Naive thymus-derived CD4-positive, alpha-beta T cell (primary cell): ENCODE measurements at regions not wholly inside any gene's neighbourhood (a gene's known extent, or its start where the extent isn't known, plus 50 kb on each side); places are given as distances from the start of the nearest gene placed in this dataset.
"Not testable (repeated sequence)": the region's sequence is repeated elsewhere in the genome, so short reads cannot be mapped to it uniquely, and the experiment has no call there.

Source experiments
- ATAC-seq: fragments of 150-1000 bp; cut with Tn5 transposase; 2 replicates; pipeline ENCODE4 v1.10.0; 2021; ENCODE audit warnings: mild to moderate bottlenecking, moderate library complexity
- CTCF ChIA-PET: fragments of 350-600 bp; sonication (Branson Sonifier 250); formaldehyde crosslinking; loops from one replicate; lab custom pipeline; 2021; ENCODE audit warnings: antibody characterized with exemption; lab: Charles Lee
- POLR2A ChIA-PET: fragments of 350-600 bp; sonication (Branson Sonifier 250); formaldehyde crosslinking; loops from one replicate; lab custom pipeline; 2021; ENCODE audit warnings: antibody characterized with exemption, inconsistent platforms; lab: Charles Lee
- DNase-seq, 9 donors: peaks; one replicate each; pipeline versions ENCODE4 v3.0.0 to v3.0.0-alpha.2; 2020 to 2022; ENCODE audit warnings: mixed read lengths in 1 of 9
- H3K27ac ChIP-seq: one replicate; pipeline ENCODE4 v1.7.0; 2013; ENCODE audit warnings: mild to moderate bottlenecking, low read depth, low read length, moderate library complexity
- H3K27me3 ChIP-seq, 2 donors: one replicate each; pipeline ENCODE4 v1.7.0; 2013; ENCODE audit warnings: low read length in 2 of 2, mild to moderate bottlenecking in 2 of 2, moderate library complexity in 2 of 2; ENCODE audit not compliant: control insufficient read depth in 2 of 2, insufficient read depth in 2 of 2
- H3K36me3 ChIP-seq, 3 experiments: 1 replicate in 2 of 3; 2 replicates in 1 of 3; pipeline ENCODE4 v1.7.0; 2013; ENCODE audit warnings: low read length in 3 of 3, mild to moderate bottlenecking in 3 of 3, moderate library complexity in 1 of 3; ENCODE audit not compliant: insufficient read depth in 3 of 3, control insufficient read depth in 2 of 3
- H3K4me1 ChIP-seq, 2 donors: one replicate each; pipeline ENCODE4 v1.7.0; 2013; ENCODE audit warnings: low read length in 2 of 2, mild to moderate bottlenecking in 2 of 2, moderate library complexity in 1 of 2; ENCODE audit not compliant: control insufficient read depth in 2 of 2, insufficient read depth in 2 of 2
- H3K4me3 ChIP-seq: 2 replicates; pipeline ENCODE4 v1.7.0; 2013; ENCODE audit warnings: mild to moderate bottlenecking, low read length
- H3K9me3 ChIP-seq, 3 experiments: 1 replicate in 2 of 3; 2 replicates in 1 of 3; pipeline ENCODE4 v1.7.0; 2013; ENCODE audit warnings: low read length in 3 of 3; ENCODE audit not compliant: control insufficient read depth in 2 of 3
- H3K27ac Mint-ChIP-seq, 9 donors: one replicate each; pipeline ENCODE4 v1.8.0; 2020 to 2022; ENCODE audit warnings: mixed read lengths in 9 of 9, mild to moderate bottlenecking in 8 of 9, moderate library complexity in 5 of 9, inconsistent platforms in 2 of 9
- H3K27me3 Mint-ChIP-seq, 5 donors: one replicate each; pipeline ENCODE4 v1.8.0; 2021 to 2022; ENCODE audit warnings: mixed read lengths in 5 of 5, mild to moderate bottlenecking in 1 of 5
- H3K36me3 Mint-ChIP-seq, 5 donors: one replicate each; pipeline ENCODE4 v1.8.0; 2020 to 2022; ENCODE audit warnings: mixed read lengths in 5 of 5, mild to moderate bottlenecking in 3 of 5, inconsistent platforms in 1 of 5
- H3K4me1 Mint-ChIP-seq, 7 donors: one replicate each; pipeline ENCODE4 v1.8.0; 2020 to 2022; ENCODE audit warnings: mixed read lengths in 7 of 7, mild to moderate bottlenecking in 3 of 7, inconsistent platforms in 1 of 7
- H3K4me3 Mint-ChIP-seq, 10 donors: one replicate each; pipeline ENCODE4 v1.8.0; 2020 to 2022; ENCODE audit warnings: mild to moderate bottlenecking in 10 of 10, mixed read lengths in 10 of 10, moderate library complexity in 6 of 10, inconsistent platforms in 2 of 10
- H3K9me3 Mint-ChIP-seq, 11 donors: one replicate each; pipeline ENCODE4 v1.8.0; 2020 to 2022; ENCODE audit warnings: mixed read lengths in 11 of 11, mild to moderate bottlenecking in 4 of 11, inconsistent platforms in 1 of 11, moderate library complexity in 1 of 11
- intact Hi-C, 2 donors: fragments of 100-400 bp; cut with micrococcal nuclease; formaldehyde crosslinking; loops; one replicate each; pipeline ENCODE4 v1.15.1; 2023

DNA sequence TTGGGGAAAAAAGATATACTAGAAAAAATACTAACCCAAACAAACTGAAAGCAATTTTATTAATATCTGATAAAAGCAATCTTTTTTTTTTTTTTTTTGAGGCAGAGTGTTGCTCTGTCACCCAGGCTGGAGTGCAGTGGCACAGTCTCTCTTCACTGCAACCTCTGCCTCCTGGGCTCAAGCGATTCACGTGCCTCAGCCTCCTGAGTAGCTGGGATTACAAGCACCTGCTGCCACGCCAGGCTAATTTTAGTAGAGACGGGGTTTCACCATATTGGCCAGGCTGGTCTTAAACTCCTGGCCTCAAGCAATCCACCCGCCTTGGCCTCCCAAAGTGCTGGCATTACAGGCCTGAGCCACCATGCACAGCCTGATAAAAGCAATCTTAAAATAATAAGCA, 467.5 kb upstream of the TNC start:
- H3K4me3 ChIP-seq, intact Hi-C loops, CTCF ChIA-PET, H3K9me3 Mint-ChIP-seq, H3K27me3 ChIP-seq, H3K27ac ChIP-seq, POLR2A ChIA-PET, ATAC-seq, H3K27ac Mint-ChIP-seq, H3K36me3 ChIP-seq, H3K4me1 Mint-ChIP-seq, DNase-seq, H3K4me1 ChIP-seq, H3K9me3 ChIP-seq, H3K4me3 Mint-ChIP-seq, H3K36me3 Mint-ChIP-seq: not testable (repeated sequence)
- peaks cover 0 to 10% (median 9%) of the 10 kb centered on the region in 5 donors for H3K27me3 Mint-ChIP-seq

DNA sequence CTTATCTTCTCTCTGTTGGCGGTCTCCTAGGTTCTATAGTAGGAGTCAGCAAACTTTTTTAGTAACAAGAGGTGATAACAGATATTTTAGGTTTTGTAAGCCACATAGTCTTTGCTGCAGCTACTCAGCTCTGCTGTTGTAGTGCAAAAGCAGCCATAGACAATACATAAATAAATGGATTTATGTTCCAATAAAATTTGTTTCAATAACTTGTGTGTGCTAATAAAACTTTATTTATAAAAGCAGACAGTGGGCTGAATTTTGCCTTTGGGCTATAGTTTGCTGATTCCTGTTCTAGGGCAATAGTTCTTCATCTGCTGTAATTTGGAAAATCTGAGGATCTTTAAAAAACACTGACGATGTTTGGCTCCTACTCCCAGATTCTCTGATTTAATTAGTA, 469.4 kb upstream of the TNC start:
- Histone ChIP-seq H3K4me1 (no peaks in the 10 kb centered on the region), H3K9me3 (no peaks in the 10 kb centered on the region), H3K4me3 (no peak overlapping the region), H3K36me3 (no peaks in the 10 kb centered on the region), H3K27ac (no peak overlapping the region), H3K27me3 (no peaks in the 10 kb centered on the region)
- ChIA-PET POLR2A (no interaction called here), CTCF (no interaction called here)
- DNase-seq = no peak
- ATAC-seq = no peak
- Mint-ChIP-seq H3K27ac (no peak overlapping the region), H3K36me3 (no peaks in the 10 kb centered on the region), H3K27me3 (peaks cover 0 to 9% (median 4%) of the 10 kb centered on the region in 5 donors), H3K4me1 (no peaks in the 10 kb centered on the region), H3K4me3 (no peak overlapping the region), H3K9me3 (peaks cover 0 to 3% (median 0%) of the 10 kb centered on the region in 11 donors)
- intact Hi-C loops = no loop called here

DNA sequence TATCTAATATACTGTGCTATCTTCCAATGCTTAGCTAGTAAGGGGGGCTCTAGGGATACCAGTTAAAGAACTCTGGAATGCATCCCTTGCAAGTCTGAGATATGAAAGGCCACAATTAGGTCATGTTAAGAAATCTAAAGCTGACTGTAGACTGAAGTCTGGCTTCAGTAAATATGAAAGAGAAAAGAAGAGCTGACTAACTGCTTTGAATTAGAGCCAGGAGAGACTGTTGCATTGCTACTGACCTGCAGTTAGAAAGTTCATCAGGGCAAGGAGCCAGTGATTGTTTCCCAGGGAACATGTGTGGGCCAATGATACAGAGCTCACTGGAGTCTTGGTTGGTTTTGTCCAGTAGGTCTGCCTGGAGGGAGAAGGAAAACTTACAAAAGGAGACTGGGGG, 472.1 kb upstream of the TNC start:
- H3K4me1 ChIP-seq = no peaks in the 10 kb centered on the region
- H3K27ac Mint-ChIP-seq = no peak overlapping the region
- CTCF ChIA-PET = no interaction called here
- POLR2A ChIA-PET = no interaction called here
- H3K4me1 Mint-ChIP-seq = no peaks in the 10 kb centered on the region
- no peak overlapping the region for H3K27ac ChIP-seq
- no peaks in the 10 kb centered on the region for H3K36me3 Mint-ChIP-seq
- no peak for DNase-seq
- no peaks in the 10 kb centered on the region for H3K9me3 ChIP-seq
- no peaks in the 10 kb centered on the region for H3K36me3 ChIP-seq
- intact Hi-C loops = loop anchor here (5.0 kb wide), 4 partner anchors 907 to 1272 kb away; no protein-coding TSS in a partner anchor
- H3K9me3 Mint-ChIP-seq = peaks cover 0 to 3% (median 0%) of the 10 kb centered on the region in 11 donors
- ATAC-seq = no peak
- peaks cover 5 to 24% (median 11%) of the 10 kb centered on the region in 5 donors for H3K27me3 Mint-ChIP-seq
- H3K4me3 Mint-ChIP-seq = no peak overlapping the region
- H3K4me3 ChIP-seq = no peak overlapping the region
- H3K27me3 ChIP-seq = no peaks in the 10 kb centered on the region

DNA sequence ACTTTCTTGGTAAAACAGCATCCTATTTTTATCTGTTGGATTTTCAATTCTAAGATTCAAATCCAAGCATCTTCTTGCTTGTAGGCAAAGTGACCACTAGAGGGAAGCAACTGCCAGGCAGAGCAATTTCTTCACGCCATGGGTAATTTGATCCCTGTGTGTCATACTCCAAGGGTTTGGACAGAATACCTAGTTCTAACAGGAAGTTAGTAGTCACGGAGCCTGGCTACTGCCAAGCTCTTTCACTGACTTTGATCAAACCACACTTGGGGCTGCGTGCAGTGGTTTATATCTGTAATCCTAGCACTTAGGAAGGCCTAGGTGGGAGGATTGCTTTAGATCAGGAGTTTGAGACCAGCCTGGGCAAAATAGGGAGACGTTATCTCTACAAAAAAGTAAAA, 473.6 kb upstream of the TNC start:
- H3K36me3 ChIP-seq = no peaks in the 10 kb centered on the region
- H3K27ac Mint-ChIP-seq = no peak overlapping the region
- intact Hi-C loops = loop anchor here (5.0 kb wide), 4 partner anchors 906 to 1271 kb away; no protein-coding TSS in a partner anchor
- ATAC-seq (no peak), DNase-seq (no peak)
- no peaks in the 10 kb centered on the region for H3K4me1 Mint-ChIP-seq
- H3K4me3 Mint-ChIP-seq = no peak overlapping the region
- ChIA-PET CTCF (no interaction called here), POLR2A (no interaction called here)
- H3K27me3 ChIP-seq = no peaks in the 10 kb centered on the region
- no peaks in the 10 kb centered on the region for H3K4me1 ChIP-seq
- H3K27ac ChIP-seq = no peak overlapping the region
- H3K9me3 Mint-ChIP-seq = peaks cover 0 to 3% (median 0%) of the 10 kb centered on the region in 11 donors
- no peak overlapping the region for H3K4me3 ChIP-seq
- peaks cover 16 to 38% (median 22%) of the 10 kb centered on the region in 5 donors for H3K27me3 Mint-ChIP-seq
- no peaks in the 10 kb centered on the region for H3K36me3 Mint-ChIP-seq
- no peaks in the 10 kb centered on the region for H3K9me3 ChIP-seq

DNA sequence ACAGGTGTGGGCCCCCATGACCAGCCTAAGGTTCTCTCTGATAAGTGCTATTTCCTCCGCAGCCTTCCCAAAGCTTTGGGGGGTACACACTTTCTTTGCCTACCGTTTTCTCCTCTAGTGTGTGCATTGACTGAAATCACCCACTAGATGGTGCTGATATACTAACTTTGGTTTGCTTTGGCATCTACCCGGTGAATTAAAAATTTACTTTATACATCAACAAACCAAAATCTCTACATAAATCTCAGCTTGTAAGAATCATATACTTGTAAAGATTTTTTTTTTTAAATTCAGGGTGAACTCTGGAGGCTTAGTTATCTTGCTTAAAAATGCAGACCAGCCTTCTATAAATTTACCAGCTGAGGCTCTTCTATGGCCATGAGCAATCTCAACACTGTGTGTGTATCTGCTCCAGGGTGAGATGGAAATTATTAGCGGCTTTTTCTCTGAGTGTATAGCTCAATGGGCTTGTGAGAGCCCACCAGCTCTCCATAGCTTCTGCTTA, 475.7 kb upstream of the TNC start:
- H3K27ac Mint-ChIP-seq = no peak overlapping the region
- peaks cover 27 to 54% (median 36%) of the 10 kb centered on the region in 5 donors for H3K27me3 Mint-ChIP-seq
- H3K36me3 Mint-ChIP-seq = no peaks in the 10 kb centered on the region
- Histone ChIP-seq H3K9me3 (no peaks in the 10 kb centered on the region), H3K27me3 (no peaks in the 10 kb centered on the region), H3K36me3 (no peaks in the 10 kb centered on the region), H3K27ac (no peak overlapping the region), H3K4me1 (no peaks in the 10 kb centered on the region), H3K4me3 (no peak overlapping the region)
- DNase-seq (peak in 3 of 9 donors; percentile 0 to 3 (median 0)), ATAC-seq (no peak)
- CTCF ChIA-PET = interaction anchor here (0.7 to 0.9 kb wide), 2 partner anchors 1061 to 1268 kb away, joined by 3 to 4 read pairs; no protein-coding TSS in a partner anchor
- peaks cover 0 to 3% (median 0%) of the 10 kb centered on the region in 11 donors for H3K9me3 Mint-ChIP-seq
- H3K4me3 Mint-ChIP-seq = no peak overlapping the region
- no peaks in the 10 kb centered on the region for H3K4me1 Mint-ChIP-seq
- intact Hi-C loops = loop anchor here (5.0 kb wide), 4 partner anchors 904 to 1269 kb away; no protein-coding TSS in a partner anchor
- POLR2A ChIA-PET = no interaction called here

DNA sequence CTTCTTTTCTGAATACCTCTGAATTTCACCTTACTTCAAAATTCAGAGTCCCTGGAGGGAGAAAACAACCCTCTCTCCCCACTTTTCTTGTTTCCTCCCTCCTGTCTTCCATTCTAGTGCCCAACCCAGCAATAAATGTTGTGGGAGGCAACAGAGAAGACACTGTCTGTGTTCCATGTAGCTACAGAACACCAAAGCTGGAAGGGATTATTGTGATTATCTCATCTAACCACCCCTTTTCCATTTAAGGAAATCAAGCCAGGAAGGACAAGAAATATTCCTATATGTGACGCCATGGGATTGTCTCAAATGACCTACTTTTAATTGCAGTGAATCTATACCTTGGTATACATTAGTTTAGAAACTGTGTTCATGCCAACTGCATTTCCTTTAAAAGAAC, 476.6 kb upstream of the TNC start:
- no peaks in the 10 kb centered on the region for H3K36me3 Mint-ChIP-seq
- H3K27me3 Mint-ChIP-seq = peaks cover 27 to 54% (median 36%) of the 10 kb centered on the region in 5 donors
- Histone ChIP-seq H3K27ac (no peak overlapping the region), H3K36me3 (no peaks in the 10 kb centered on the region), H3K27me3 (no peaks in the 10 kb centered on the region), H3K9me3 (no peaks in the 10 kb centered on the region), H3K4me1 (no peaks in the 10 kb centered on the region), H3K4me3 (no peak overlapping the region)
- ATAC-seq (no peak), DNase-seq (no peak)
- no peak overlapping the region for H3K27ac Mint-ChIP-seq
- ChIA-PET POLR2A (no interaction called here), CTCF (interaction anchor here (0.7 kb wide), 1 partner anchor 1267 kb away, joined by 3 read pairs; no protein-coding TSS in a partner anchor)
- peaks cover 0 to 3% (median 0%) of the 10 kb centered on the region in 11 donors for H3K9me3 Mint-ChIP-seq
- no peaks in the 10 kb centered on the region for H3K4me1 Mint-ChIP-seq
- no peak overlapping the region for H3K4me3 Mint-ChIP-seq
- intact Hi-C loops = loop anchor here (5.0 kb wide), 4 partner anchors 903 to 1268 kb away; no protein-coding TSS in a partner anchor
